Erythroblast (primary cell): ENCODE measurements at regions not wholly inside any gene's neighbourhood (a gene's known extent, or its start where the extent isn't known, plus 50 kb on each side); places are given as distances from the start of the nearest gene placed in this dataset.

Experiments used
- GATA1 ChIP-seq: IDR thresholded peaks from 2 replicates; pipeline ENCODE4 v1.6.1; 2011; ENCODE audit warnings: low read depth, mild to moderate bottlenecking, control low read depth, low read length, moderate library complexity
- POLR2A ChIP-seq: IDR thresholded peaks from 2 replicates; pipeline ENCODE4 v1.6.1; 2011; ENCODE audit warnings: mild to moderate bottlenecking, low read length

GRCh38 chr6:170149681-170150589 lies 140.9 kb downstream of the DLL1 start:
- no peak for TF ChIP-seq POLR2A
- no peak for TF ChIP-seq GATA1
